Osteocyte (in vitro differentiated cells): ENCODE measurements at regions not wholly inside any gene's neighbourhood (a gene's known extent, or its start where the extent isn't known, plus 50 kb on each side); places are given as distances from the start of the nearest gene placed in this dataset.
A peak's percentile ranks its signal among the peaks of the same experiment; 100 is the strongest.
"Not testable (repeated sequence)": the region's sequence is repeated elsewhere in the genome, so short reads cannot be mapped to it uniquely, and the experiment has no call there.

Source experiments
- DNase-seq: peaks from one replicate; pipeline ENCODE4 v3.0.0; 2021; ENCODE audit warnings: mixed read lengths; ENCODE audit not compliant: unreplicated experiment; ENCODE audit errors: extremely low spot score
- H3K27ac Mint-ChIP-seq: one replicate; pipeline ENCODE4 v1.8.0; 2021; ENCODE audit warnings: mild to moderate bottlenecking, mixed read lengths; ENCODE audit not compliant: unreplicated experiment
- H3K27me3 Mint-ChIP-seq: one replicate; pipeline ENCODE4 v1.8.0; 2021; ENCODE audit warnings: mixed read lengths; ENCODE audit not compliant: unreplicated experiment
- H3K36me3 Mint-ChIP-seq: one replicate; pipeline ENCODE4 v1.8.0; 2021; ENCODE audit warnings: mixed read lengths; ENCODE audit not compliant: unreplicated experiment
- H3K4me1 Mint-ChIP-seq: one replicate; pipeline ENCODE4 v1.8.0; 2021; ENCODE audit warnings: mixed read lengths; ENCODE audit not compliant: unreplicated experiment
- H3K4me3 Mint-ChIP-seq: one replicate; pipeline ENCODE4 v1.8.0; 2021; ENCODE audit warnings: mild to moderate bottlenecking, moderate library complexity, mixed read lengths; ENCODE audit not compliant: unreplicated experiment
- H3K9me3 Mint-ChIP-seq: one replicate; pipeline ENCODE4 v1.8.0; 2021; ENCODE audit warnings: mixed read lengths; ENCODE audit not compliant: unreplicated experiment
- CTCF ChIP-seq: fragments of 200-600 bp; sonication (generic); IDR thresholded peaks from 2 replicates; pipeline ENCODE4 v1.5.0; 2021; ENCODE audit warnings: antibody characterized with exemption, mild to moderate bottlenecking, moderate library complexity

GRCh38 chr2:61736953-61737352 is 116.9 kb downstream of the FAM161A start:
- H3K4me1 Mint-ChIP-seq: no peaks in the 10 kb centered on the region
- no peaks in the 10 kb centered on the region for H3K9me3 Mint-ChIP-seq
- no peak overlapping the region for H3K27ac Mint-ChIP-seq
- peaks cover 9% of the 10 kb centered on the region for H3K27me3 Mint-ChIP-seq
- H3K4me3 Mint-ChIP-seq: no peak overlapping the region
- no peak for TF ChIP-seq CTCF
- no peak for DNase-seq
- H3K36me3 Mint-ChIP-seq: no peaks in the 10 kb centered on the region

- Mint-ChIP-seq H3K27me3 (peaks cover 28% of the 10 kb centered on the region), H3K4me3 (no peak overlapping the region), H3K36me3 (no peaks in the 10 kb centered on the region), H3K4me1 (no peaks in the 10 kb centered on the region), H3K9me3 (no peaks in the 10 kb centered on the region), H3K27ac (no peak overlapping the region)
- no peak for TF ChIP-seq CTCF
- no peak for DNase-seq
These were observed 120.3 kb downstream of the FAM161A start for GRCh38 chr2:61733563-61733962.

GRCh38 chr2:61732787-61733186 is 121.1 kb downstream of the FAM161A start:
- no peak overlapping the region for H3K4me3 Mint-ChIP-seq
- H3K9me3 Mint-ChIP-seq: no peaks in the 10 kb centered on the region
- DNase-seq: no peak
- H3K4me1 Mint-ChIP-seq: no peaks in the 10 kb centered on the region
- no peak overlapping the region for H3K27ac Mint-ChIP-seq
- no peaks in the 10 kb centered on the region for H3K36me3 Mint-ChIP-seq
- no peak for TF ChIP-seq CTCF
- H3K27me3 Mint-ChIP-seq: peaks cover 32% of the 10 kb centered on the region

- Mint-ChIP-seq H3K4me1 (no peaks in the 10 kb centered on the region), H3K27ac (no peak overlapping the region), H3K9me3 (peaks cover 10% of the 10 kb centered on the region), H3K36me3 (no peaks in the 10 kb centered on the region), H3K4me3 (no peak overlapping the region), H3K27me3 (peaks cover 30% of the 10 kb centered on the region)
- DNase-seq: no peak
- no peak for TF ChIP-seq CTCF
These were observed 126.1 kb downstream of the FAM161A start for GRCh38 chr2:61727746-61728145.

GRCh38 chr2:61726456-61727209 is 127.2 kb downstream of the FAM161A start:
- Mint-ChIP-seq H3K27me3 (peaks cover 35% of the 10 kb centered on the region), H3K36me3 (no peaks in the 10 kb centered on the region), H3K27ac (no peak overlapping the region), H3K4me3 (no peak overlapping the region), H3K9me3 (peaks cover 10% of the 10 kb centered on the region), H3K4me1 (no peaks in the 10 kb centered on the region)
- no peak for DNase-seq
- TF ChIP-seq CTCF: no peak

- H3K36me3 Mint-ChIP-seq, H3K4me1 Mint-ChIP-seq, H3K4me3 Mint-ChIP-seq, H3K27ac Mint-ChIP-seq: not testable (repeated sequence)
- peaks cover 24% of the 10 kb centered on the region for H3K27me3 Mint-ChIP-seq
- H3K9me3 Mint-ChIP-seq: peaks cover 10% of the 10 kb centered on the region
- DNase-seq: peak; percentile 56
These were observed 130.5 kb downstream of the FAM161A start for GRCh38 chr2:61723364-61723763.
